ENCODE measurements at regions not wholly inside any gene's neighbourhood (a gene's known extent, or its start where the extent isn't known, plus 50 kb on each side); places are given as distances from the start of the nearest gene placed in this dataset.

DNA sequence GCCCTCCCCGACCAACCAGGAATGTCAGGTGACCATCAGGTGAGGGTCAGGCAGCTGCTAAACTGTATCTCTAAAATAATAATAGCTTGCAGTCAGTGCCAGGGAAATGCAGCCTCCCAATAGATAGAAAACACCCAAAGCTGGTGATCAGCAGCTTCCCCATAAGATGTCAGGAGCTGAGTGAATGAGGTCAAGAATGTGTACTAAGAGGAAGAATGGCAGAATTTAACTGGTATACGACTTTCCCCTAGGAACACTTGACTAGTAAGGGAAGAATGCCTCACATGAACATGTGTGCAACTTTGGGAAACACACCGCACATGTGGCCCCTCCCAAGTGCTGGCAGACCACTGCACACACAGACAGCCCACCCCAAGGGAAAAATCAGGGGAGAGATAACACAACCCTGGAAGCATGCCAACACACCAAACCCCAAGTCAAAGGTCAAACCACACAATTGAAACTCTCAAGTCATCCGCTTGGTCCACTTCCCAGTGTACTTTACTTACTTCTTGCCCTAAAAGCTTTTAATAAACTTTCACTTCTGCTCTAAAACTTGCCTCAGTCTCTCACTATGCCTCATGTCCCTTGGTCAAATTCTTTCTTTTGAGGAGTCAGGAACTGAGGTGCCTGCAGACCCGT lies 806.5 kb downstream of the OTOL1 start:
- no peak for DNase-seq (ENCODE audit: low spot score)

DNA sequence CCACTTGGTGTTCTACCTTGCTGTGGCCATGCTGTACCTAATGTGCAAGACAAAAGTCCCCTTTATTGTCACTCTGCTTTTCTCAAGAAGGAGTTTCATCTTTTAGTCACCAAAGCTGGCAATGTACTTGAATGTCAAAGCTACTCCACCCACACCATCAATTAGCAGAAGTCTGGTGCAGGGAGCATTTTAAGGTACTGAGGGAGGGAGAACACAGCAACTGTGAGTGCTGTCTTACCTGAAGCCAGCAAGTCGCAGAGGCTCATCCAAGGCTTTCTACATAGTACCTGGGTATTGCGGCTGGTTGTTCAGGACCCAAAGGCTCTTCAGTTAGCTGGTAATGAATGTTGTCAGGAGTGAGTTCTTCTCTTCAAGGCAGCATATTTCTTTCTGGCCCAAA lies 820.4 kb downstream of the OTOL1 start:
- no peak for DNase-seq (ENCODE audit: low spot score)

DNA sequence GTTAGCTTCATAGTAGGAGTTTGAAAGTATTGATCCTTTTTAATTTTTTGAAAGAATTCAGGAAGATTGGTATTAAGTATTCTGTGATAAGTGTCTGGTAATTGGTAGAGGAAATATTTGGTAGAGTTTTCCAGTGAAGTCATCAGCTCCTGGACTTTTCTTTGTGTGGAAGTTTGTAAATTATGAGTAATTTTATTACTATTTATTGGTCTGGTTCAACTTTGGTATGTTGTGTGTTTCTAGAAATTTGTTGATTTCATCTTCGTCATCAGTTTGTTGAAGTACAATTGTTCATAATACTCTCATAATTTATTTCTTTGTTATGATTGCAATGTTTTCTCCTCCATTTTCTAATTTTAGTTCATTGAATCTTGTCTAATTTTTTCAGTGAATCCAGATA lies 832.0 kb downstream of the OTOL1 start:
- DNase-seq (ENCODE audit: low spot score) = no peak

DNA sequence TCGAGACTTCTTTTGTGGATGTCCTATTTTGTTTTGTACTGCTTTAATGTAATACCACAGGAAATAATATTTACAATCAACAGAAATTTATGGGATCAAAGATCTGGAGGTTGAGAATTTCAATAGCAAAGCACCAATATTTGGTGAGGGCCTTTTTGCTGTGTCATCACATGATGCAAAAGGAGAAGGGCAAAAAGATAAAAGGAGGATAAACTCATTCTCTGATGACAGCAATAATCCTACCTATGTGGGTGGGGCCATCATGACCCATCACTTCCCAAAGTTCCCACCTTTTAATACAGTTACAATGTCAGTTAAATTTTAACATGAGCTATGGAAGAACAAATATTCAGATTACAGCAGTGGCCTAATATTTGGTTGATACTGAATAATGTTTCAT lies 832.9 kb downstream of the OTOL1 start:
- DNase-seq (ENCODE audit: low spot score) = no peak

DNA sequence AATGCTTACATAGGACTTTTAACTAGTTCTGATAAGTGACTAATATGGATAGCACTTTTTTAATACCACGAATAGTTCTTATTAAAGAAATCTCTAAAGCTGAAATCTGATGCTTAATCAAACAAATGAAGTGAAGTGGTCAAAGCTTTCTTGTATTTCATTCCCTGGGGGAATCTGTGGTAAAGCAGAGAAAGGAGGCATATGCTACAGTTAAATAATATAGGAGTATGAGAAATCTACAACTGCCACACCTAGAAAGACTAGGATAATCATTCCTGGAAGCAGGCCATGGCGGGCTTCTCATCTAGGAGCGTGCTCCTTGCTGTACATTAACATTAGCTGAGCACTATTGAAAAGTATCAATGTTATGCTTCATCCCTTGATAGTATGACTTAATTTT lies 835.7 kb downstream of the OTOL1 start:
- no peak for DNase-seq (ENCODE audit: low spot score)

DNA sequence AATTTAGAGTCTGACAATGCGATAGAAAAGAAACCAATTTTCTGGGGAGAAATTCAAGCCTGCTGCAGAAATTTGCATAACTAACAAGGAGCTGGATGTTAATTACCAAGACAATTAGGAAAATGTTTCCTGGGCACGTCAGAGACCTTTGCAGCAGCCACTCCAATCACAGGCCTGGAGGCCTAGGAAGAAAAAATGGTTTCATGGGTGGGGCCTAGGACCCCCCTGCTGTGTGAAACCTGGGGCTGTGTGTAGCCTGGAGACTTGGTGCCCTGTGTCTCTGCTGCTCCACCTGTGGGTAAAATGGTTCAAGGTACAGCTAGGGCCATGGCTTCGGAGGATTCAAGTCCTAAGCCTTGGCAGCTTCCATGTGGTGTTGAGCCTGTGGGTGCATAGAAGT lies 837.9 kb downstream of the OTOL1 start:
- DNase-seq (ENCODE audit: low spot score) = no peak

DNA sequence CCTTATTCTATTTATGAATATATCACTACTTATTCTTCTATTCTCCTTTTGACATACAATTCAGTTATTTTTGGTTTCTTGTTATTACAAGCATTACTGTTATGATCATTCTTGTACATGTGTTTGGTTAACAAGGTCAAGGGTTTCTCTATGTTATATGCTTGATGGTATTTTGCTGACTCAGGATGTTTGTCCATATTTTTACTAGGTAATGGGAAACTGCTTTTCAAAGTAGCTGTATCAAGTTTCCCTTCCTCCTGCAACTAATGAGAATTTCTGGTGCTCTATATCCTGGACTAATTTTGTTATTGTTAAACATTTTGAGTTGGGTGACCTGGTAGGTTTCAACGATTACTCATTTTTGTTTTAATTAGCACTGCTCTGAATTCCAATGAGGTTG lies 841.0 kb downstream of the OTOL1 start:
- no peak for DNase-seq (ENCODE audit: low spot score)

DNA sequence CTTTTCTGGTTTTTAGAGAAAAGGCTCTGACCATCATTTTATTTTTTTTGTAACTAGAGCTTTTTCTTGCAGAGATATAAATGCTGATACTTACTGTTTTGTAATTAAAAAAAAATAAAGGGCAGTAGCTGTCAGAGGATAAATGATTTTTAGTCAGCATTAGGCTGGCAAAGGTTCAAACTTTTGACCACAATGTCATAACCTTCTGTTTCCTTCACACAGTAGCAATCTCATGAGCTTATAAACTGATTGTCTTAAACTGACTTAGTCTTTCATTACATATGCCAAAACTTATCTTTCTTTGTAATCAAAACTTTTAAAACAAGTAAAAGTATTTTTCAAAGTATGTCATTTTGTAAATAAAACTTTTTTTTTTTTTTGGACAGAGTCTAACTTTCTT lies 841.9 kb downstream of the OTOL1 start:
- DNase-seq (ENCODE audit: low spot score) = no peak

DNA sequence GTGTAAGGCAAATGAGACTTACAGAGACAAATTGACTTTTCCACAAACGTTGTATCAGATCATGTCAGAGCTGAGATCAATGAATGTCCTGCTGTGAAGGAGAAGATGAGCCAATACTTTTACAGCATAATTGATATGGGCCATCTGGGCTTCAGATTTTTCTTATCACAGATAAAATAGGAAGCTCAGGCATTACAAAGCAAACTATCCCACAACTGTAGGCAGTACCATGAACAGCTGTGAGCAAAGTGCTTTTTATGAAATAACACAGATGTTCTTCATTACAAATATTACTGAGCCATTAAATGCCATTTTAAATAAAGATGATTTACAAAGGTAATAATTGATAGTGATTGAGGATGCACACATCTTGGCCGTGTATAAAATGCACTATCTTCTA lies 852.3 kb downstream of the OTOL1 start:
- DNase-seq (ENCODE audit: low spot score) = no peak

DNA sequence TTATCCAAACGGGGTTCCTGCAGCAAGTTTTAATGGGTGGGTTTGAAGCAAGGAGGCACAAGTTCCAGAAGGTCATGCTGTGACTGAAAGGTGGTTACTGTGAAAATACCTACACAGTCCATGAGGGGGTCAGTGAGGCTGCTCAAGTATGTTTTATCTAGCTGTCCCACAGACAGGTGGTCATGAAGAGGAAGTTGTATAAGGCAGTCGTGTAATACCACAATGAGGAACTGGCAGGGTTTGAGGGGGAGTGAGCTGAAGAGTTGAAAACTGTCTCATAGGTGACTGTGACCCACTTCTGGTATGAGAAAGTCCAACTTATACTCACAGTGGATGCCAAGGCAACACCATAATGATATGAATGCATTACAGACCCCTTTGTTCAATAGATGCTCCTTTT lies 856.8 kb downstream of the OTOL1 start:
- DNase-seq (ENCODE audit: low spot score) = no peak

DNA sequence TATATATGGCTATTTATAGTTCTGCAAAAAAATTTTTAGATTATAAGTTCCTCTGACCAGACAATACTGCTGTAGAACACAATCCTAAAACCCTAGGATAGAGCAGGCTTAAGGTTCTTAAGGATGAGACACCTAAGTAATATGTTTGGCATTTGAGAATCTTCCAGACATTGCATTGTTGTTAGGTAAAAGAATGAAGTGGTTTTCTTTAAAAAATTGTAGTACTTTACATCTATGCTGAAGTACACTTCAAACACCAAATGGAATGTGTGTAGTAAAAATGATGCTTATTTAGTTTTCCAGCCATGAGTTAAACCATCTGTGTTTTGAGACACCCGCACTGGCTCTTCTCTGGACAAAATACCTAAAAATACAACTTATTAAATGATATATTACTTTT lies 857.7 kb downstream of the OTOL1 start:
- DNase-seq (ENCODE audit: low spot score) = no peak

DNA sequence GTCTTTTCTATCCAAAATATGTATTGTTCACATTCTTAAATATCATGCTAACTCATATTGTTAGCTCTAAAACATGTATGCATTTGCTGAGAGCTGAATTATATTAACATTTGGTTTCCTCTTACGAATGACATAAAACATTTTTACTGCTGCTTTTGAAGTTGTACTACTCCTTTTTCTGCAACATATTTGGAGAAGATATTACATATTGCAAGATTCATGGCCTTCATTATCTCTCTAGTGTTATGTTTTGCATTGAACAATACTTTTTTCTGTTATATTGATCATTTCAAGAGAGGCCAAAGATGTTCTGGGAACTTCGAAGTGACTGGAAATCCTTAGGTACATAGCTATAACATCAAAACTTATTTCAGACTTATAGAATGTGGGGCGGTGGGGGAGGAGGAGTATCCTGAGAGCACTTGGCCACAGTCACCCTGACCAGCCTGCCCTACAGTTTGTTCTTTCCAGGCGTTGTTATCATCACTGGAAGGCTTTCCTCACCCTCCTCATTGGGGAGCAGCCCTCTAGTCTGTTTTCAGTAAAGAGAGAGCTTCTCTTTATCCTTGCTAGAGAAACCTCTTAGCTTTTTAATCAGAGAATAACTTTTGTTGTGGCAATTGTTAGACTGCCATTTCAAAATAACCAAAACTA lies 868.6 kb downstream of the OTOL1 start:
- DNase-seq (ENCODE audit: low spot score) = no peak

DNA sequence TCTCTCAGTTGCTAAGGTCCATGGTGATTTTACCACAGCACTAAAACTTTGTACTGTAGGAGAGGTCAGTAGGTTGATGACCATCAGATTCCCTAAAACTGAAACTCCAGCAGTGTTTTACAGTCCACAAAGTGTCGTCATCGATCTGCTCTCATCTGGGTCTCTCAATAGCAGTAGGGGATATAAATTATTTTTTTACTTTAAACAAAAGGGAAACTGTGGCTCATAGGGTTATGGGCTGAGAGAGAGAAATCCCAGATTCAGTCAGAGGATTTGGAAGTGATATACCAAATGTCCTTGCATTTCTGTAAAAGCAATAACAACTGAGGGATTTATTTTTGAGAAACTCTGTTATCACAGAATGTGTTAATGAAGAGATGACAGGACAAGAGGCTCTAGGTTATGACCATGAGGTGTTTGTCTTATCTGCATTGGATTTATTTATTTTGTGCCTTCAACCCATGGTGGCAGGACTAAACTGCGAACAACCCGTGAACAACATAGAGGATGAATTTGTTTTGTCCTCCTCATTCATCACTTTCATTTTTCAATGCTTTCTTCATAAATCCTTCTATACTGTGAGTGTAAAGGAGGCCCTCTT lies 869.7 kb downstream of the OTOL1 start:
- no peak for DNase-seq (ENCODE audit: low spot score)

DNA sequence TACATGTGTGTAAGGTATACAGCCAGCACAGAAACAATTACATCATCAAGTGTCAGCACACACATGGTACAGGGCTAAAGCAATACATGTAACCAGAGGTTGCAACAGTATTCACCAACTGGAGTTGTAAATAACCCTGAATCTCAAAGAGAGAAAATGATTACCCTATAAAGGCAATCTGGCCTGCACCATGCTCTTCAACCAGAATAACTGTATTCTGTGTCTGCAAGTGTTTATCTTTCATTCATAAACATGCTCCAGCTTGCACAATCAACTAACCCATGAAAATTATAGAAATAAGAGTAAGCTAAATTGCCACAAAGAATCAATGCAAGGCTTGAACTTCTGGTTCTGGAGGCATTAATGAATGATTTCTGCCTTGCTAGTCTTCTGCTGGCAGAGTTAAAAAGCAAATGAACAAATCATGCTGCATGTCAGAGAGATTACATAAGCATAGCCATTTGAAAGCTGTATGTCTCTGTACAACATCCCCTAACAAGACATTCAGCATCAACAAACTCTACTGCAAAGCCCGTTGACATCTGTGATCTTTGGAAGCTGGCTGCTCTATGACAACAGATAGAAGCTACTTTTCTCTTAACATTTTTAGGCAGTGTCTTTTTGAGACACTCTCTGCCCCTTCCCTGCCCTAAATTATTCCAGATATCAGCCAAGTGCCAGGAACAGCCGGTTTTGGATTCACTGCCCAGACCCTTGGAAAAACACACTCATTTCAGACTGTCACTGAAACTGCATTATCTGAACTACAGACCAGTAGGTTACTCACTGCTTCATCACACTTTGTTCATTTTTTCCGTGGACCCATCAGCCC lies 871.0 kb downstream of the OTOL1 start:
- no peak for DNase-seq (ENCODE audit: low spot score)

DNA sequence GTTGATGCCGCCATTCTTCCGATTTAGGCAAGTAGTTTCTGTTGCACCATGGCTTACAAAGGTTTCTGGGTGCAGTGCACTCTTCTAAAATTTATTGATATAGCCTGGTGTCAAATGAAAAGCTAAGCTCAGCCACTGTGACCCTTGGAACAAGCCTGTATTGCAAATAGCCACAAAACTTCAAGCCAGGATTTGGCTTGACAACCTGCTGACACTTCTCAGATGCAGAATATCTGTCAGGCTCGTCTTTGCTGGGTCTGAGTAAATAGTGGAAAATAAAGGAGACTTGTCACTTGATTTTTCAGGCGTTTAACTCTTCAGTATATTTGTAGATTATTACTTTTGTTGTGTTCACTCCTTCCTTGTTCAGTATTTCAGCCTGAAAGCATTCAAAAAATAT lies 871.8 kb downstream of the OTOL1 start:
- DNase-seq (ENCODE audit: low spot score) = no peak

DNA sequence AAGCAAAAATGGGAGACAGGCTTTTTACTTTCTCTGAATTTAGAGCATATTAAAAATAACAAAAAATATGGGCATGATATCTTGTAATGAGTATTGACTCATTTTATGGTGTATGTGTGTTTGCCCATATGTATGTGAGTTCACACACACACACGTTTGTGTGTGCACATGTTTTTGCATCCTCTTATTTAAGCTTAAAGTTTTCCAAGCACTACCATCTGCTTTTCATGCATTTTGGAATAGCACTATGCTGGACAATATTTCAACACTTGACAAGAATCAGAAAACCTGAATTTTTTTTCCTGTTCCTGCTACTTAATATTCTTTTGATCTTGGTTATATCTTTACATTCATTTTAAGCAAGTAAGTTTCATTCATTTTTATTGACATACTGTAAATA lies 872.7 kb downstream of the OTOL1 start:
- no peak for DNase-seq (ENCODE audit: low spot score)

DNA sequence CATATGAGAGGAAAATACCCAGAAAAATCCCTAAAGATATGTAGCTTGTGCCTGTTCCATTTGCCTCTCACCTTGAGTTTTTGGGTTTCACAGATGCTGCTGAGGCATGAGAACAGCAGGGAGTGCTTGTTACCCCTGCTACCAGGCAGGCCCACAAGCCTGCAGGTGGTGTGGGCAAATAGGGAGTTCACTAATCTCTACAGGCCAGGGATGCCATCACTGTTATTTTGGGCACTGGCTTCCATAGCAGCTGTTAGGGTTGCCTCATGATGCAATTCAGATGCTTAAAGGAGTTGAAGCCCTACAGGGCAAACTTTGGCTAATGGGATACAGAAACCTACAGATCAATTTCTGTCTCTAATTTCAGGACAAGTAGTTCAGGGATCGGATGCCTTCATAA lies 873.5 kb downstream of the OTOL1 start:
- DNase-seq (ENCODE audit: low spot score) = no peak

DNA sequence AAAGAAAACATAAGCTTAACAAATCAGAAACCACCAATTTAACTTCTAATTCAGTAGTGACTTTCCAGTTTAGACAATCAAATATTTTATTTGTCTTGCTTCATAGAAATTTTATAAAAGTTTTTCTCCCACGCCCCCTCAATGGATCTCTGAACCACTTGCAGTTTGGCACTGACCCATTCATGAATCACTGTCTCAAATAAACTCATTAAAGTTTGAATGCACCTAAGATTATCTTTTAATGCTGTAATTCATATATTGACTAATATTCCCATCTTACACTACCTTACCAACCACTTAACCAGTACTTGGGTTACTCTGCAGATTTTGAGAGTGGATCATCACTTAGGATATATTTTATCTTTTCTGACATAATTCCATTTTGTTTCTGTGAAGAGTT lies 880.2 kb downstream of the OTOL1 start:
- no peak for DNase-seq (ENCODE audit: low spot score)

DNA sequence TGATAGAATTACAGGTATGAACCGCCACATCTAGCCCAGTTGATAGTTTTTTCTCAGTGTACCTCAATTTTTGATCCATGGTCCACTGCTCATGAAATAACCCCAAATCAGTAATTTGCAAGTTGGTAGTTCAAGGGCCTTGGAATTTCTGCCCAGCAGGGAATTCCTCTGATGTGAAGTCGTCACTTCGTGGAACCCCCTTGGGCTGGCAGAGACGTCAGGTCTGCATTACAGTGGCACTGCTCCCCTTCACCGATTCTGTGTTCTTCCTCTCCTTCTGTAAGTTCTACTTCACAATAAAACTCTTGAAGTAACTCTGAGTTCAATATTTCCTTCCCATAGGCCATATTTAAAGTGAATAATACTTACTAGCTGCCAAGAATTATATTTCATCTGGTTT lies 881.0 kb downstream of the OTOL1 start:
- no peak for DNase-seq (ENCODE audit: low spot score)

DNA sequence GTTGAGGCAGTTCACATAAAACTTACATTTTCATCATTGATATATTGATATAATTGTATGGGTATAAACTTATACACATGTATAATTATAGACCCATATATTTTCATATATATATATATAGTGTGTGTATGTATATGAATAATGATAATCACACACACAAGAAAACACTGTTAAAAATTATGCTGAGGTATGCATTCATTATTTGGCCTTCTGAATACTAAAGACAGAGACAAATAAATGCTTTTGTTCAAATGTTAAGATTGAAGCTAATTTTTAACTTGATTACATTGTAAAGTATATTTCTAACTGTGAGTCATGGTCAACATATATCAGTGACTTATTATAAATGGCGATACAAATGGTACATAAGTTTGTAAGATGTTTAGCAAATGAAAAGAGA lies 888.8 kb downstream of the OTOL1 start:
- DNase-seq (ENCODE audit: low spot score) = no peak

DNA sequence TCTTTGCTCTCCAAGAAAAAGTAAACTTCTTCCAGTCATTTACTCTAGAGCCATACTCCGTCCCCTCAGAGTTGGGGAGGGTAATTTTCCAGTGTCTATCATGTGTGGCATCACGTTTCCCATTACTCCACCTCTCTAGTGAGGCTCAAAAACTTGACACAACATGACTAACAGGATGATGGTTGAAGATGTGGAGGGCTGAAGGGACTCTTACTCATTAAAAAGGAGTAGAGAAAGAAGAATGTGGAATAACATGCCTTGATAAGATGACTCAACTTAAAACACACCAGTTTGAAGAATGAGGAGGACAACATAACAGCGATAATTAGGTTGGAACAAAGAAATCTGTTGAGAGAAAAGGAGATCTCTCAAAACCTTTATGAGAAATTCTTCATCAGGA lies 894.3 kb downstream of the OTOL1 start:
- peak; percentile 0 for DNase-seq (ENCODE audit: low spot score)

DNA sequence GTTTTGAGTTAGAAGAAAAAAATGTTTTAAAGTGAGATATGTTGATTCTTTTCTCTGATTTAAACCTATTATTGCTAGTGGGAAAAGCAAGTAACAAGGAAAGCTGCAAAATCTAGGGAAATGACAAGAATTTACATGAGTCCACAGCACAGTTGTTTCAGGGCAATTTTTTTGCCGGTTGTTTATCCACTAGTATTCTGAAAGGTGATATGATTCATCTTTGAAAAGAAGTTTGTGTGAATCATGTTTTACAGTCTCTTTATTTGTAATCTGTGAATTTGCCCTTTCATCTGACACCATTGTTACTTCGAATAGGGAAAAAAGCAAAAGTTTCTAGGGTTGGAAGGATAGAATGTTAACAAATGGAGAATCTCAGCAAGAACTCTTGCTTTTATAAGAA lies 894.7 kb downstream of the OTOL1 start:
- peak; percentile 0 for DNase-seq (ENCODE audit: low spot score)

DNA sequence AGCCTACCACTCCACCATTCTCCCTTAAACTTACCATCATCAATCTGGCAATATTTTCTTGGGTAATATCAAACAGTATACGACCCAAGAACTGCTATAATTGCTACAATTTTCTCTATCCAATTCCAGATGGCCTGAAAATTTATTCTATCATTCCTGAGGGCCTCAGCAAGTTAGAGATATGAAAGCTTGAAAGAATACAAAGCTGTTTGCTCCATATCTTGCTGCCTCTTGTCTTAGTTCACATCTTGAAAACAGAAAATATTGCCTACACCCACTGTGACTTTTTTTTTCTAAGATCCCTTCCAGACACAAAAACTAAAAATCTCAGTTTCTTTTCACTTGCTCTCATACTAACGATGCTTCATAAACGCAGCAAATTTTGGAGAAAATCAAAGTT lies 898.9 kb downstream of the OTOL1 start:
- no peak for DNase-seq (ENCODE audit: low spot score)
